NCI-H82 treated with DMSO at 0.1 percent for 48 hours (cell line): ENCODE measurements at regions not wholly inside any gene's neighbourhood (a gene's known extent, or its start where the extent isn't known, plus 50 kb on each side); places are given as distances from the start of the nearest gene placed in this dataset.

ENCODE experiments used
- DNase-seq: peaks from one replicate; lab custom pipeline; 2025; ENCODE audit not compliant: unreplicated experiment; lab: John Stamatoyannopoulos, UW

- no peak for DNase-seq
Observed at GRCh38 chr22:26732284-26732683, 74.9 kb downstream of the MIAT start.

- no peak for DNase-seq
Observed at GRCh38 chr22:26734339-26735018, 77.1 kb downstream of the MIAT start.

GRCh38 chr22:26735019-26735409, 77.6 kb downstream of the MIAT start:
- DNase-seq: no peak

- no peak for DNase-seq
Observed at GRCh38 chr22:26737262-26737661, 79.9 kb downstream of the MIAT start.

- no peak for DNase-seq
Observed at GRCh38 chr22:26740253-26740652, 82.9 kb downstream of the MIAT start.

- no peak for DNase-seq
Observed at GRCh38 chr22:26743149-26743548, 85.8 kb downstream of the MIAT start.

- no peak for DNase-seq
Observed at GRCh38 chr22:26744892-26745808, 87.8 kb downstream of the MIAT start.

- DNase-seq: no peak
Observed at GRCh38 chr22:26746311-26746710, 88.9 kb downstream of the MIAT start.

GRCh38 chr22:26748845-26749244, 91.5 kb downstream of the MIAT start:
- no peak for DNase-seq

- no peak for DNase-seq
Observed at GRCh38 chr22:26751217-26751616, 93.8 kb downstream of the MIAT start.

- no peak for DNase-seq
Observed at GRCh38 chr22:26753125-26753862, 95.9 kb downstream of the MIAT start.

- no peak for DNase-seq
Observed at GRCh38 chr22:26756675-26757293, 99.4 kb downstream of the MIAT start.

GRCh38 chr22:26757496-26757895, 100.1 kb downstream of the MIAT start:
- no peak for DNase-seq

GRCh38 chr22:26762503-26763472, 105.4 kb downstream of the MIAT start:
- no peak for DNase-seq

- DNase-seq: no peak
Observed at GRCh38 chr22:26763633-26764361, 106.4 kb downstream of the MIAT start.

GRCh38 chr22:26766510-26767350, 109.3 kb downstream of the MIAT start:
- no peak for DNase-seq

- DNase-seq: no peak
Observed at GRCh38 chr22:26767351-26768155, 110.2 kb downstream of the MIAT start.

GRCh38 chr22:26768156-26768515, 110.7 kb downstream of the MIAT start:
- DNase-seq: no peak
